Epithelial cell of esophagus (primary cell): ENCODE measurements at regions not wholly inside any gene's neighbourhood (a gene's known extent, or its start where the extent isn't known, plus 50 kb on each side); places are given as distances from the start of the nearest gene placed in this dataset.

Experiments
- DNase-seq: peaks from one replicate; pipeline ENCODE4 v3.0.0; 2010; ENCODE audit warnings: low read depth
- H3K4me3 ChIP-seq: 2 replicates; pipeline ENCODE4 v1.5.1; 2011; ENCODE audit warnings: mild to moderate bottlenecking, low read length, control low read depth
- TF ChIP-seq, protein P1 (sequence below): IDR thresholded peaks from 2 replicates; pipeline ENCODE4 v1.5.1; 2011; ENCODE audit warnings: low read depth, mild to moderate bottlenecking, low read length, control low read depth, inconsistent platforms; ENCODE audit not compliant: insufficient read depth; ENCODE audit errors: missing control alignments

DNA sequence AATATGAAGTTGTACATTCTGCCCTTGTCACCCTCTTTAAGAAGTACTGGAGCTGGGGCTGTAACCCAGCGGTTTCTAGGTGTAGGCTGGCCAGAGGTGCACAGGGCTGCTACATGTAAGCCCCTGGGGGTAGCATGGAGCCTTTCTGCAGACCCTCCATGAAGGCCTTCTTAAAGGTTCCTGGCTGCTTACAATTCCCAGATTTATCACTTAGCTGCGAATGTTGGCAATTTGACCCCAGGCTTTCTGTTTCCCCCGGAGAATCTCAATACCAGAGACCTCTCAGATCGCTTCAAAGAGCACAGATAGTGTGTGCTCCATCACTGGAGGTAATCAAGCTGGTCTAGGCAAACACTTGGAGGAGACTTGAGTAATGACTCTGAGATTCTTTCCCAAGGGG is 309.4 kb downstream of the CBLN1 start:
- H3K4me3 ChIP-seq, result no peak overlapping the region
- TF ChIP-seq, protein P1, sequence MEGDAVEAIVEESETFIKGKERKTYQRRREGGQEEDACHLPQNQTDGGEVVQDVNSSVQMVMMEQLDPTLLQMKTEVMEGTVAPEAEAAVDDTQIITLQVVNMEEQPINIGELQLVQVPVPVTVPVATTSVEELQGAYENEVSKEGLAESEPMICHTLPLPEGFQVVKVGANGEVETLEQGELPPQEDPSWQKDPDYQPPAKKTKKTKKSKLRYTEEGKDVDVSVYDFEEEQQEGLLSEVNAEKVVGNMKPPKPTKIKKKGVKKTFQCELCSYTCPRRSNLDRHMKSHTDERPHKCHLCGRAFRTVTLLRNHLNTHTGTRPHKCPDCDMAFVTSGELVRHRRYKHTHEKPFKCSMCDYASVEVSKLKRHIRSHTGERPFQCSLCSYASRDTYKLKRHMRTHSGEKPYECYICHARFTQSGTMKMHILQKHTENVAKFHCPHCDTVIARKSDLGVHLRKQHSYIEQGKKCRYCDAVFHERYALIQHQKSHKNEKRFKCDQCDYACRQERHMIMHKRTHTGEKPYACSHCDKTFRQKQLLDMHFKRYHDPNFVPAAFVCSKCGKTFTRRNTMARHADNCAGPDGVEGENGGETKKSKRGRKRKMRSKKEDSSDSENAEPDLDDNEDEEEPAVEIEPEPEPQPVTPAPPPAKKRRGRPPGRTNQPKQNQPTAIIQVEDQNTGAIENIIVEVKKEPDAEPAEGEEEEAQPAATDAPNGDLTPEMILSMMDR, result no peak
- no peak for DNase-seq

DNA sequence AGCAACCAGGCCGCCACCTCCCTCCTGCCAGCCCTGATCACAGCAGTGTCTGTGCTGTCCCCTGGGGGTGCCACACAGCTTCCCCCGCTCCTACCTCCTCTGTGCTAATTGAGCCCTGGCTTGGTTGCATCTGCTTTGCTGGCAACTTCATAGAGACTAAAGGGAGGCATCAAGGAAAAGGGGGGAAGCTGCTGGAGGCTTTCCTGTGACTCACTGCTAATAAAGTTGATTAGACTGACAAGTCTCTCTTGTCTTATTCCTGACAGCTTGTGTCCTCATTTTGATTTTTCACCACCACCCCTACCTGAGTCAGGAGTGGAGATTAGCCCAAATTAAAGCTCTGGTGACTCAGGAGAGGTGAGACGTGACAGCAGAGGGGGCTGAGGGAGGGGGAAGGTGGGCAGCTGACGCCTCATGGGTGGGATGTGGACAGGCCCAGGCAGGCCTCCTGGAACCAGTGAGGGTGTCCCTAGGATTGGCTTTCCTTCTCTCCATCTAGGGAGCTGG is 310.0 kb downstream of the CBLN1 start:
- H3K4me3 ChIP-seq, result no peak overlapping the region
- TF ChIP-seq, protein P1, result no peak
- peak; percentile 84 for DNase-seq

- TF ChIP-seq, protein P1, result no peak
- H3K4me3 ChIP-seq, result no peak overlapping the region
- DNase-seq, result no peak
These were observed 311.4 kb downstream of the CBLN1 start for GRCh38 chr16:48970216-48970615.

DNA sequence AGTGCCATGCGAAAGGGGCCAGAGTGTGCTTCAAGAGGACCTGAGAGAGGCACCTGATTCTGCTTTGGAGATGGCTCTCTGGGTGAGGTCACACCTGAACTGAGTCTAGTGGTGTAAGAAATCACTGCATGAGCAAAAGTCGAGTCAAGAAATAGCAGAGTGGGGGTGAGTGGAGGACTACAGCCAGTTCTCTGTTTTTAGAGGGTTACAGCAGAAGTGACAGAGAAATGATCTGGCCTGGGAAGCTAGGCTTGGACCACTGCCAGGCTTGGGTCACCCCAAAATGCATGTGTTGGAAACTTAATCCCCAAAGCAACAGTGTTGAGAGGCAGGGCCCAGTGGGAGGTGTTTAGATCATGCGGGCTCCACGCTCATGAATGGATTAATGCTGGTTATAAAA is 312.0 kb downstream of the CBLN1 start:
- TF ChIP-seq, protein P1, result no peak
- DNase-seq, result no peak
- no peak overlapping the region for H3K4me3 ChIP-seq

DNA sequence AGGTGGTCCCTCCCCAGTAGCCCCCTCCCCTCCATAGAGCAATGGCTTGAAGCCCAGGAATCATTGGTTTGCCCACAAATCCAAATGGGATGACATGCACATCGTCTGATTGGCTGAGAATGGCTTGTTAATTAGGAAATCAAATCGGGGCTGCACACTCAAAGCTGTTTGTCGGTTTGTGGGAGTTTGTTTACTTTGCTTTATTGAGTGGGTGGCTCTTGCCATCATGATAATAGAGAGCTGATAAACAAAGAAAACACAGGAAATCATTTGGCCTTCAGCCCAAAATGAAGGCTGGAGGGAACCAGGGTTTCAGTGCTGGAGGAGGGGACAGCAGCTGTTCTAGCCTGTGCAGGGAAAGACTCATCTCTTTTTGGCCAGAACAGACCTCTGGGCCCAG is 316.3 kb downstream of the CBLN1 start:
- DNase-seq, result no peak
- TF ChIP-seq, protein P1, result no peak

GRCh38 chr16:48963901-48964615 is 317.6 kb downstream of the CBLN1 start:
- TF ChIP-seq, protein P1, result no peak
- H3K4me3 ChIP-seq, result no peak overlapping the region
- DNase-seq, result peak; percentile 80

More for the DNA sequence above, 316.3 kb downstream of the CBLN1 start:
- H3K4me3 ChIP-seq, result no peak overlapping the region

GRCh38 chr16:48963306-48963705 is 318.3 kb downstream of the CBLN1 start:
- peak; percentile 61 for DNase-seq
- no peak overlapping the region for H3K4me3 ChIP-seq
- TF ChIP-seq, protein P1, result no peak
